ENCODE measurements at regions not wholly inside any gene's neighbourhood (a gene's known extent, or its start where the extent isn't known, plus 50 kb on each side); places are given as distances from the start of the nearest gene placed in this dataset.

- no peak for DNase-seq
Observed at GRCh38 chr3:31142543-31142942, 248.1 kb upstream of the GADL1 start.

GRCh38 chr3:31145062-31145461 lies 250.6 kb upstream of the GADL1 start:
- DNase-seq = no peak

GRCh38 chr3:31147550-31147949 lies 253.1 kb upstream of the GADL1 start:
- no peak for DNase-seq

GRCh38 chr3:31157047-31157694 lies 262.7 kb upstream of the GADL1 start:
- DNase-seq = no peak

GRCh38 chr3:31157893-31158620 lies 263.6 kb upstream of the GADL1 start:
- no peak for DNase-seq

- DNase-seq = no peak
Observed at GRCh38 chr3:31159331-31160039, 265.0 kb upstream of the GADL1 start.

GRCh38 chr3:31161889-31162288 lies 267.4 kb upstream of the GADL1 start:
- DNase-seq = no peak

GRCh38 chr3:31164381-31164780 lies 269.9 kb upstream of the GADL1 start:
- DNase-seq = no peak

- no peak for DNase-seq
Observed at GRCh38 chr3:31165399-31165860, 271.0 kb upstream of the GADL1 start.

- no peak for DNase-seq
Observed at GRCh38 chr3:31166249-31166885, 271.9 kb upstream of the GADL1 start.

- no peak for DNase-seq
Observed at GRCh38 chr3:31167666-31168065, 273.2 kb upstream of the GADL1 start.

- DNase-seq = no peak
Observed at GRCh38 chr3:31170932-31171670, 276.6 kb upstream of the GADL1 start.

- no peak for DNase-seq
Observed at GRCh38 chr3:31172336-31172735, 277.9 kb upstream of the GADL1 start.

- DNase-seq = no peak
Observed at GRCh38 chr3:31173118-31173718, 278.8 kb upstream of the GADL1 start.

- DNase-seq = no peak
Observed at GRCh38 chr3:31174079-31174478, 279.6 kb upstream of the GADL1 start.

GRCh38 chr3:31176045-31176444 lies 281.6 kb upstream of the GADL1 start:
- DNase-seq = no peak

- no peak for DNase-seq
Observed at GRCh38 chr3:31178467-31178866, 284.0 kb upstream of the GADL1 start.

- DNase-seq = no peak
Observed at GRCh38 chr3:31179768-31180167, 285.3 kb upstream of the GADL1 start.

- no peak for DNase-seq
Observed at GRCh38 chr3:31180274-31180673, 285.8 kb upstream of the GADL1 start.

- no peak for DNase-seq
Observed at GRCh38 chr3:31181661-31182060, 287.2 kb upstream of the GADL1 start.

- no peak for DNase-seq
Observed at GRCh38 chr3:31182661-31183060, 288.2 kb upstream of the GADL1 start.

All from muscle of arm (tissue), 1 donor.